CD14-positive monocyte (primary cell): ENCODE measurements at regions not wholly inside any gene's neighbourhood (a gene's known extent, or its start where the extent isn't known, plus 50 kb on each side); places are given as distances from the start of the nearest gene placed in this dataset.

Experiments
- DNase-seq, 3 donors: peaks; one replicate each; pipeline ENCODE4 v3.0.0-alpha.2; 2011 to 2022
- H2AFZ ChIP-seq: 2 replicates; pipeline ENCODE4 v1.6.0; 2012; ENCODE audit warnings: mild to moderate bottlenecking, low read depth, low read length, inconsistent platforms; ENCODE audit not compliant: insufficient read depth, poor library complexity, severe bottlenecking
- H3K27ac ChIP-seq, 2 donors: 1 replicate in 1 of 2; 2 replicates in 1 of 2; pipeline ENCODE4 v1.5.1; 2012 to 2013; ENCODE audit warnings: low read length in 2 of 2, control low read depth in 1 of 2, inconsistent platforms in 1 of 2, low read depth in 1 of 2, mild to moderate bottlenecking in 1 of 2
- H3K27me3 ChIP-seq, 2 donors: one replicate each; pipeline versions ENCODE4 v1.6.0 to v1.6.1; 2011 to 2013; ENCODE audit warnings: low read length in 2 of 2; ENCODE audit not compliant: control insufficient read depth in 2 of 2, insufficient read depth in 2 of 2
- H3K36me3 ChIP-seq, 2 donors: replicated peaks in 1 of 2; 1 replicate in 1 of 2; 2 replicates in 1 of 2; pipeline versions ENCODE4 v1.5.1 to v1.6.1; 2012 to 2013; ENCODE audit warnings: low read length in 2 of 2, control low read depth in 1 of 2, inconsistent platforms in 1 of 2, mild to moderate bottlenecking in 1 of 2; ENCODE audit not compliant: insufficient read depth in 2 of 2, control insufficient read depth in 1 of 2
- H3K4me1 ChIP-seq, 2 donors: 1 replicate in 1 of 2; 2 replicates in 1 of 2; pipeline versions ENCODE4 v1.5.1 to v1.6.1; 2012 to 2013; ENCODE audit warnings: low read length in 2 of 2, control low read depth in 1 of 2, inconsistent platforms in 1 of 2, mild to moderate bottlenecking in 1 of 2, moderate library complexity in 1 of 2; ENCODE audit not compliant: insufficient read depth in 2 of 2, control insufficient read depth in 1 of 2
- H3K4me2 ChIP-seq: replicated peaks from 2 replicates; pipeline ENCODE3; 2012; ENCODE audit warnings: low read length, moderate library complexity, mild to moderate bottlenecking; ENCODE audit not compliant: poor library complexity, severe bottlenecking; ENCODE audit errors: extremely low read depth
- H3K4me3 ChIP-seq, 3 experiments: fragments of 200-600 bp in 1 of 3; sonication (generic) in 1 of 3; replicated peaks in 1 of 3; 1 replicate in 2 of 3; 2 replicates in 1 of 3; pipeline ENCODE4 v1.5.1; 2011 to 2013; ENCODE audit warnings: low read length in 3 of 3, mild to moderate bottlenecking in 3 of 3, control low read depth in 2 of 3, low read depth in 2 of 3, inconsistent platforms in 1 of 3, moderate library complexity in 1 of 3
- H3K79me2 ChIP-seq: 2 replicates; pipeline ENCODE4 v1.6.0; 2012; ENCODE audit warnings: mild to moderate bottlenecking, control low read depth, inconsistent platforms, low read length, moderate library complexity; ENCODE audit not compliant: insufficient read depth
- H3K9ac ChIP-seq: 2 replicates; pipeline ENCODE4 v1.6.0; 2017; ENCODE audit warnings: low read length, mild to moderate bottlenecking; ENCODE audit not compliant: insufficient read depth, poor library complexity, severe bottlenecking
- H3K9me3 ChIP-seq, 2 donors: replicated peaks in 1 of 2; 1 replicate in 1 of 2; 2 replicates in 1 of 2; pipeline versions ENCODE4 v1.5.1 to v1.6.1; 2012 to 2013; ENCODE audit warnings: low read length in 2 of 2, control low read depth in 1 of 2; ENCODE audit not compliant: control insufficient read depth in 1 of 2, insufficient read depth in 1 of 2
- H4K20me1 ChIP-seq: 2 replicates; pipeline ENCODE4 v1.6.0; 2012; ENCODE audit warnings: mild to moderate bottlenecking, low read length, control low read depth, moderate library complexity; ENCODE audit not compliant: insufficient read depth
- H3K27ac Mint-ChIP-seq, 7 donors: one replicate each; pipeline ENCODE4 v1.8.0; 2020; ENCODE audit warnings: mild to moderate bottlenecking in 7 of 7, mixed read lengths in 7 of 7, moderate library complexity in 6 of 7, inconsistent platforms in 2 of 7
- H3K27me3 Mint-ChIP-seq, 3 donors: one replicate each; pipeline ENCODE4 v1.8.0; 2021 to 2022; ENCODE audit warnings: low read depth in 3 of 3, mild to moderate bottlenecking in 3 of 3, mixed read lengths in 3 of 3, moderate library complexity in 3 of 3, inconsistent platforms in 1 of 3
- H3K36me3 Mint-ChIP-seq, 2 donors: one replicate each; pipeline ENCODE4 v1.8.0; 2020; ENCODE audit warnings: mixed read lengths in 2 of 2, inconsistent platforms in 1 of 2, mild to moderate bottlenecking in 1 of 2
- H3K4me1 Mint-ChIP-seq: one replicate; pipeline ENCODE4 v1.8.0; 2020; ENCODE audit warnings: mild to moderate bottlenecking, mixed read lengths
- H3K4me3 Mint-ChIP-seq, 2 donors: one replicate each; pipeline ENCODE4 v1.8.0; 2020; ENCODE audit warnings: mild to moderate bottlenecking in 2 of 2, mixed read lengths in 2 of 2, moderate library complexity in 1 of 2
- H3K9me3 Mint-ChIP-seq, 7 donors: one replicate each; pipeline ENCODE4 v1.8.0; 2020 to 2022; ENCODE audit warnings: mixed read lengths in 7 of 7, mild to moderate bottlenecking in 6 of 7, moderate library complexity in 6 of 7, inconsistent platforms in 2 of 7
- WGBS: methylation state at CpG from one replicate; pipeline ENCODE4 v1.1.5; 2013; ENCODE audit warnings: missing lambda C conversion rate; ENCODE audit not compliant: insufficient coverage; 5-methylcytosine and 5-hydroxymethylcytosine counted together
- intact Hi-C, 2 donors: fragments of 100-400 bp; cut with micrococcal nuclease; formaldehyde crosslinking; loops; one replicate each; pipeline versions ENCODE4 v1.15.0 to v1.15.1; 2023
- TF ChIP-seq, protein P1 (sequence below): fragments of 200-600 bp; IDR thresholded peaks from one replicate; pipeline ENCODE4 v1.8.0; 2022; ENCODE audit warnings: antibody characterized with exemption, mild to moderate bottlenecking

DNA sequence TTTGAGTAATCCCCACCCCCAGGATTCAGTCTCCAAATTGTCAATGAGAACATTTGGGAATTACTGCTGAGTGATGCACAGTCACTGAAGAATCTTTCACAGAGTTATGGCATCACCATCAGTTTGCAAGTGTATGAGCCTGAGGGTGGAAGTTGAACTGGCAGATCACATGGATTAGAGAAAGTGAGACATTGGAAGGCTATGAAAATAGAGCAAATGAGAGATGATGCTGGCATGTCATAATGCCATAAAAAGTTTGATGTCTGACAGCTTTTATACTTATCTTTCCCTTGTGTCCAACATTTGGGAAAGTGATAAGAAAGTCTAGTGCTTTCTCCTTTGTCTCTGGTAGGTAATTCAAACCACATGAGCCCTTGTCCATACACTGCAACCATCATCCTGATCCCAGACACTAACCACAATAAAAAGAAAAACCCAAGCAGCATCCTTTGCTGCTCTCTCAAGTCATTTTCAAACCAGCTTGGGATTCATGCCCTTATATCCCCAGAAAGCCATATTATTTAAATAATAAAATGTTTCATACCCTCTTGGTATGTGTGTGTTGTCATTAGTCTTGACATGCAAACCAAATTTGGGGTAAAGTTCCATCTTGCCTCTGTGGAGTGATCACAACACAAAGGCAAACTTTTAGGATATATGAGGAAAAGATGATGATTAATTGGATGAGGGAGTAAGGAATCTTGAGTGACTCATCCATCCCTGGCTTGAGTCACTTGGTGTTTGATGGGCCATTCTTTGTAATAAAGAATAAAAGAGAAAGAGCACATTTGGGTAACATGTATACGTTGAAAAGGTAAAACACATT, 438.9 kb downstream of the GRXCR1 start:
- WGBS, result 100% methylated on average over 1 of the region's 1 CpG
- H3K9me3 Mint-ChIP-seq, result peaks cover 0 to 4% (median 1%) of the 10 kb centered on the region in 7 donors

DNA sequence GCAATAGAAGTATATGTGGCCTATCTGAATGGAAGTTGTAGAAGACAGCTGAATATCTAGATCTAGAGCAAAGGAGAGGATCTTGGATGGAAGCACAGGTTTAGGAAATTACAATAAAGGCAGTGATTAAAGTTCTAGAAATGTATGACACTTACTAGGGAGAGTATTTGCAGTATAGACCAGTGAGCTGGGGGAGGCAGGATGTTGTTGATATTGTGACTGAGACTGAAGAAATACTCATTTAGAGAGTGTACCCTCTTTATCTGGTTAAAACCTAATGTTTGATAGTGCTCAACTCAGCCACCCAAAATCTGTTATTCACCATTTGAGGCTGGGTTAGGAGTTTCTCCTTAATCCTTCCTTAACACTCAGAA, 439.5 kb downstream of the GRXCR1 start:
- Mint-ChIP-seq H3K4me1 (no peaks in the 10 kb centered on the region), H3K27ac (no peak overlapping the region), H3K27me3 (peaks cover 0 to 1% (median 0%) of the 10 kb centered on the region in 3 donors), H3K4me3 (no peak overlapping the region), H3K9me3 (peaks cover 0 to 4% (median 1%) of the 10 kb centered on the region in 7 donors), H3K36me3 (no peaks in the 10 kb centered on the region)
- intact Hi-C loops, result no loop called here
- Histone ChIP-seq H3K79me2 (no peaks in the 10 kb centered on the region), H4K20me1 (no peaks in the 10 kb centered on the region), H3K4me1 (no peaks in the 10 kb centered on the region), H3K27me3 (no peaks in the 10 kb centered on the region), H3K27ac (no peak overlapping the region), H3K4me3 (no peak overlapping the region), H3K9ac (no peak overlapping the region), H3K36me3 (no peaks in the 10 kb centered on the region), H3K4me2 (no peak overlapping the region), H3K9me3 (no peaks in the 10 kb centered on the region), H2AFZ (no peak overlapping the region)
- no peak for DNase-seq
- TF ChIP-seq, protein P1, sequence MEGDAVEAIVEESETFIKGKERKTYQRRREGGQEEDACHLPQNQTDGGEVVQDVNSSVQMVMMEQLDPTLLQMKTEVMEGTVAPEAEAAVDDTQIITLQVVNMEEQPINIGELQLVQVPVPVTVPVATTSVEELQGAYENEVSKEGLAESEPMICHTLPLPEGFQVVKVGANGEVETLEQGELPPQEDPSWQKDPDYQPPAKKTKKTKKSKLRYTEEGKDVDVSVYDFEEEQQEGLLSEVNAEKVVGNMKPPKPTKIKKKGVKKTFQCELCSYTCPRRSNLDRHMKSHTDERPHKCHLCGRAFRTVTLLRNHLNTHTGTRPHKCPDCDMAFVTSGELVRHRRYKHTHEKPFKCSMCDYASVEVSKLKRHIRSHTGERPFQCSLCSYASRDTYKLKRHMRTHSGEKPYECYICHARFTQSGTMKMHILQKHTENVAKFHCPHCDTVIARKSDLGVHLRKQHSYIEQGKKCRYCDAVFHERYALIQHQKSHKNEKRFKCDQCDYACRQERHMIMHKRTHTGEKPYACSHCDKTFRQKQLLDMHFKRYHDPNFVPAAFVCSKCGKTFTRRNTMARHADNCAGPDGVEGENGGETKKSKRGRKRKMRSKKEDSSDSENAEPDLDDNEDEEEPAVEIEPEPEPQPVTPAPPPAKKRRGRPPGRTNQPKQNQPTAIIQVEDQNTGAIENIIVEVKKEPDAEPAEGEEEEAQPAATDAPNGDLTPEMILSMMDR, result no peak

More for the DNA sequence above, 438.9 kb downstream of the GRXCR1 start:
- Histone ChIP-seq H3K4me1 (no peaks in the 10 kb centered on the region), H3K9me3 (no peaks in the 10 kb centered on the region), H3K4me2 (no peak overlapping the region), H4K20me1 (no peaks in the 10 kb centered on the region), H3K9ac (no peak overlapping the region), H3K79me2 (no peaks in the 10 kb centered on the region), H3K36me3 (no peaks in the 10 kb centered on the region), H3K4me3 (no peak overlapping the region), H3K27ac (no peak overlapping the region), H3K27me3 (no peaks in the 10 kb centered on the region), H2AFZ (no peak overlapping the region)
- Mint-ChIP-seq H3K27ac (no peak overlapping the region), H3K4me1 (no peaks in the 10 kb centered on the region), H3K36me3 (no peaks in the 10 kb centered on the region), H3K4me3 (no peak overlapping the region), H3K27me3 (peaks cover 0 to 1% (median 0%) of the 10 kb centered on the region in 3 donors)
- TF ChIP-seq, protein P1, result no peak
- no peak for DNase-seq
- intact Hi-C loops, result no loop called here
